ENCODE measurements at regions not wholly inside any gene's neighbourhood (a gene's known extent, or its start where the extent isn't known, plus 50 kb on each side); places are given as distances from the start of the nearest gene placed in this dataset.

- TF ChIP-seq CTCF (IDR thresholded peaks at IDR 0.05) (no peak), POLR2A (IDR thresholded peaks at IDR 0.05) (no peak), POLR2AphosphoS5 (IDR thresholded peaks at IDR 0.05) (no peak)
- intact Hi-C loops (cut with DNase I), result no loop called here
- no peaks in the 10 kb centered on the region for H3K36me3 ChIP-seq
- no peaks in the 10 kb centered on the region for H3K4me1 ChIP-seq (replicated peaks)
- no peak for DNase-seq (ENCODE audit: low spot score)
- no peak overlapping the region for H3K4me3 ChIP-seq
- H3K27ac ChIP-seq, result no peak overlapping the region
- no peaks in the 10 kb centered on the region for H3K9me3 ChIP-seq
- WGBS, result 75% methylated on average over 3 of the region's 3 CpGs
- no peaks in the 10 kb centered on the region for H3K27me3 ChIP-seq (replicated peaks; ENCODE audit: insufficient read depth)
These were observed 52.3 kb upstream of the COL5A2 start for GRCh38 chr2:189231719-189232323.

- intact Hi-C loops (cut with DNase I), result no loop called here
- TF ChIP-seq CTCF (IDR thresholded peaks at IDR 0.05), result no peak
- TF ChIP-seq POLR2A (IDR thresholded peaks at IDR 0.05), result no peak
These were observed 53.3 kb upstream of the COL5A2 start for GRCh38 chr2:189232759-189233406.

GRCh38 chr2:189233527-189233926, 54.0 kb upstream of the COL5A2 start:
- Histone ChIP-seq H3K9me3 (no peaks in the 10 kb centered on the region), H3K4me3 (no peak overlapping the region), H3K4me1 (replicated peaks) (no peaks in the 10 kb centered on the region), H3K27me3 (replicated peaks; ENCODE audit: insufficient read depth) (no peaks in the 10 kb centered on the region), H3K36me3 (no peaks in the 10 kb centered on the region), H3K27ac (no peak overlapping the region)
- intact Hi-C loops (cut with DNase I), result no loop called here
- TF ChIP-seq POLR2A (IDR thresholded peaks at IDR 0.05) (no peak), CTCF (IDR thresholded peaks at IDR 0.05) (no peak), POLR2AphosphoS5 (IDR thresholded peaks at IDR 0.05) (no peak)
- WGBS, result 84% methylated on average over 2 of the region's 2 CpGs
- DNase-seq (ENCODE audit: low spot score), result no peak

More at GRCh38 chr2:189232759-189233406, 53.3 kb upstream of the COL5A2 start:
- H3K36me3 ChIP-seq, result no peaks in the 10 kb centered on the region
- H3K27me3 ChIP-seq (replicated peaks; ENCODE audit: insufficient read depth), result no peaks in the 10 kb centered on the region
- no peak for DNase-seq (ENCODE audit: low spot score)
- H3K4me3 ChIP-seq, result no peak overlapping the region
- no peaks in the 10 kb centered on the region for H3K9me3 ChIP-seq
- H3K4me1 ChIP-seq (replicated peaks), result no peaks in the 10 kb centered on the region
- H3K27ac ChIP-seq, result no peak overlapping the region

- no peak for DNase-seq (ENCODE audit: low spot score)
These were observed 55.4 kb upstream of the COL5A2 start for GRCh38 chr2:189234991-189235390.

More at GRCh38 chr2:189234991-189235390, 55.4 kb upstream of the COL5A2 start:
- no peaks in the 10 kb centered on the region for H3K36me3 ChIP-seq
- H3K9me3 ChIP-seq, result no peaks in the 10 kb centered on the region
- H3K27ac ChIP-seq, result no peak overlapping the region
- H3K4me1 ChIP-seq (replicated peaks), result no peaks in the 10 kb centered on the region
- TF ChIP-seq CTCF (IDR thresholded peaks at IDR 0.05), result no peak
- TF ChIP-seq POLR2AphosphoS5 (IDR thresholded peaks at IDR 0.05), result no peak
- TF ChIP-seq POLR2A (IDR thresholded peaks at IDR 0.05), result no peak
- no peak overlapping the region for H3K4me3 ChIP-seq
- H3K27me3 ChIP-seq (replicated peaks; ENCODE audit: insufficient read depth), result no peaks in the 10 kb centered on the region
- intact Hi-C loops (cut with DNase I), result no loop called here
